Heart left ventricle (tissue), 13 donors: ENCODE measurements at regions not wholly inside any gene's neighbourhood (a gene's known extent, or its start where the extent isn't known, plus 50 kb on each side); places are given as distances from the start of the nearest gene placed in this dataset.
"Not testable (repeated sequence)": the region's sequence is repeated elsewhere in the genome, so short reads cannot be mapped to it uniquely, and the experiment has no call there.

Experiments
- POLR2A ChIP-seq, 2 donors: fragments of 450-650 bp; IDR thresholded peaks; one replicate each; pipeline ENCODE4 v1.6.1; 2017; ENCODE audit warnings: antibody characterized with exemption in 2 of 2, mild to moderate bottlenecking in 2 of 2, moderate library complexity in 2 of 2
- TF ChIP-seq, protein P1 (sequence below), 12 donors: fragments of 200-600 bp; sonication (generic) in 4 of 12; IDR thresholded peaks; one replicate each; pipeline versions ENCODE4 v1.5.0 to v1.8.0; 2018 to 2022; ENCODE audit warnings: antibody characterized with exemption in 12 of 12, mild to moderate bottlenecking in 5 of 12
- donor health status: ischemic (EF 13 %, LVEDD 7.1; RV severe dilation, severe dysfunction).
- donor health status: DM: no; HTN: yes; CAD: no.
- donor health status: DM: no; HTN: no; CAD: no.
- donor health status: ischemic (EF 25% LVEDD 6.9; RV normal size, moderate dysfunction).
- donor health status: ischemic (EF 25% LVEDD 5.7; RV mildly dilated, moderate dysfunction).
- donor health status: ischemic (EF 35%, LVEDD 5.7; RV mildly dilated, moderate dysfunction).
- donor health status: nonischemic (EF 11% LVEDD 7.7; RV severe dilation, severe dysfunction).
- donor health status: DM: yes; HTN: yes; CAD: no.
- donor health status: PGD.
- donor health status: ischemic (EF 29% LVEDD 5.4; RV normal size, mild dysfunction).
- donor health status: nonischemic (EF 23%, LVEDD 6.1; RV moderate dilation, normal function).

DNA sequence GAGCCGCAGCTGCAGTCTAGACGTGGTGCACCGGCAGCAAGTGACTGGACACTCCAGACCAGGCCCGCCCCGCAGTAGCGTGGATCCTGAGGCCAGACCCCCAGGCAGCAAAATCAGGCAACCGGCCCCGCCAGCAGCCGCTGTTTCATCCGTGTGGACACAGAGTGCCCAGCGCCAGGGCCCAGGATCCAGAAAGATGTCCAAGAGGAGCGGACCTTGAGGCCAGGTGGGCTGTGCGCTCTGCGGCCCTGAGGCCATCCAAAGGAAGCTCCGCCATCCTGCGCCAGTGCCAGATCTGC is 916.4 kb downstream of the FOXD4L5 start:
- TF ChIP-seq, protein P1, sequence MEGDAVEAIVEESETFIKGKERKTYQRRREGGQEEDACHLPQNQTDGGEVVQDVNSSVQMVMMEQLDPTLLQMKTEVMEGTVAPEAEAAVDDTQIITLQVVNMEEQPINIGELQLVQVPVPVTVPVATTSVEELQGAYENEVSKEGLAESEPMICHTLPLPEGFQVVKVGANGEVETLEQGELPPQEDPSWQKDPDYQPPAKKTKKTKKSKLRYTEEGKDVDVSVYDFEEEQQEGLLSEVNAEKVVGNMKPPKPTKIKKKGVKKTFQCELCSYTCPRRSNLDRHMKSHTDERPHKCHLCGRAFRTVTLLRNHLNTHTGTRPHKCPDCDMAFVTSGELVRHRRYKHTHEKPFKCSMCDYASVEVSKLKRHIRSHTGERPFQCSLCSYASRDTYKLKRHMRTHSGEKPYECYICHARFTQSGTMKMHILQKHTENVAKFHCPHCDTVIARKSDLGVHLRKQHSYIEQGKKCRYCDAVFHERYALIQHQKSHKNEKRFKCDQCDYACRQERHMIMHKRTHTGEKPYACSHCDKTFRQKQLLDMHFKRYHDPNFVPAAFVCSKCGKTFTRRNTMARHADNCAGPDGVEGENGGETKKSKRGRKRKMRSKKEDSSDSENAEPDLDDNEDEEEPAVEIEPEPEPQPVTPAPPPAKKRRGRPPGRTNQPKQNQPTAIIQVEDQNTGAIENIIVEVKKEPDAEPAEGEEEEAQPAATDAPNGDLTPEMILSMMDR (IDR thresholded peaks at IDR 0.05), result not testable (repeated sequence)
- not testable (repeated sequence) for TF ChIP-seq POLR2A (IDR thresholded peaks at IDR 0.05)
